ENCODE measurements at regions not wholly inside any gene's neighbourhood (a gene's known extent, or its start where the extent isn't known, plus 50 kb on each side); places are given as distances from the start of the nearest gene placed in this dataset.

GRCh38 chr3:13213490-13213889 is 140.3 kb upstream of the IQSEC1 start:
- WGBS (ENCODE audit: insufficient coverage) = 93% methylated on average over 3 of the region's 3 CpGs
- Histone ChIP-seq H3K9me3 (ENCODE audit: control insufficient read depth, insufficient read depth, low read length) (no peaks in the 10 kb centered on the region), H3K36me3 (ENCODE audit: control insufficient read depth, insufficient read depth, low read length) (peaks cover 2% of the 10 kb centered on the region)

GRCh38 chr3:13211605-13212210 is 138.5 kb upstream of the IQSEC1 start:
- no peak for DNase-seq (ENCODE audit: low read depth in 4 of 6, low spot score in 6 of 6)
- H3K4me3 ChIP-seq (ENCODE audit: low read depth, low read length) = no peak overlapping the region
- H3K9me3 ChIP-seq (ENCODE audit: control insufficient read depth, insufficient read depth, low read length) = no peaks in the 10 kb centered on the region
- WGBS (ENCODE audit: insufficient coverage) = 89% methylated on average over 16 of the region's 16 CpGs
- peaks cover 41% of the 10 kb centered on the region for H3K4me1 ChIP-seq (ENCODE audit: control insufficient read depth, insufficient read depth, low read length)
- no peak overlapping the region for H3K27ac ChIP-seq (ENCODE audit: low read depth, low read length)
- H3K27me3 ChIP-seq (ENCODE audit: control insufficient read depth, insufficient read depth, low read length) = no peaks in the 10 kb centered on the region
- H3K36me3 ChIP-seq (ENCODE audit: control insufficient read depth, insufficient read depth, low read length) = peaks cover 2% of the 10 kb centered on the region

More at GRCh38 chr3:13213490-13213889, 140.3 kb upstream of the IQSEC1 start:
- Histone ChIP-seq H3K27ac (ENCODE audit: low read depth, low read length) (no peak overlapping the region), H3K27me3 (ENCODE audit: control insufficient read depth, insufficient read depth, low read length) (no peaks in the 10 kb centered on the region), H3K4me3 (ENCODE audit: low read depth, low read length) (no peak overlapping the region), H3K4me1 (ENCODE audit: control insufficient read depth, insufficient read depth, low read length) (peaks cover 45% of the 10 kb centered on the region)
- DNase-seq (ENCODE audit: low read depth in 4 of 6, low spot score in 6 of 6) = no peak

- 67% methylated on average over 17 of the region's 22 CpGs for whole genome bisulfite sequencing (ENCODE audit: insufficient coverage)
- no peak overlapping the region for H3K4me3 ChIP-seq (ENCODE audit: low read depth, low read length)
- peaks cover 2% of the 10 kb centered on the region for H3K36me3 ChIP-seq (ENCODE audit: control insufficient read depth, insufficient read depth, low read length)
- no peaks in the 10 kb centered on the region for H3K9me3 ChIP-seq (ENCODE audit: control insufficient read depth, insufficient read depth, low read length)
- H3K27ac ChIP-seq (ENCODE audit: low read depth, low read length) = no peak overlapping the region
- H3K27me3 ChIP-seq (ENCODE audit: control insufficient read depth, insufficient read depth, low read length) = no peaks in the 10 kb centered on the region
- DNase-seq (ENCODE audit: low read depth in 4 of 6, low spot score in 6 of 6) = no peak
- H3K4me1 ChIP-seq (ENCODE audit: control insufficient read depth, insufficient read depth, low read length) = peaks cover 31% of the 10 kb centered on the region
Measured at GRCh38 chr3:13210221-13210975, 137.2 kb upstream of the IQSEC1 start.

GRCh38 chr3:13209634-13209997 is 136.4 kb upstream of the IQSEC1 start:
- Histone ChIP-seq H3K36me3 (ENCODE audit: control insufficient read depth, insufficient read depth, low read length) (peaks cover 2% of the 10 kb centered on the region), H3K4me1 (ENCODE audit: control insufficient read depth, insufficient read depth, low read length) (peaks cover 28% of the 10 kb centered on the region), H3K9me3 (ENCODE audit: control insufficient read depth, insufficient read depth, low read length) (no peaks in the 10 kb centered on the region), H3K27me3 (ENCODE audit: control insufficient read depth, insufficient read depth, low read length) (peaks cover 6% of the 10 kb centered on the region), H3K4me3 (ENCODE audit: low read depth, low read length) (no peak overlapping the region), H3K27ac (ENCODE audit: low read depth, low read length) (no peak overlapping the region)
- DNase-seq (ENCODE audit: low read depth in 4 of 6, low spot score in 6 of 6) = peak in 1 of 6 donors; percentile 59
- WGBS (ENCODE audit: insufficient coverage) = 54% methylated on average over 6 of the region's 6 CpGs

- 56% methylated on average over 14 of the region's 17 CpGs for WGBS (ENCODE audit: insufficient coverage)
- Histone ChIP-seq H3K36me3 (ENCODE audit: control insufficient read depth, insufficient read depth, low read length) (no peaks in the 10 kb centered on the region), H3K4me3 (ENCODE audit: low read depth, low read length) (no peak overlapping the region), H3K27ac (ENCODE audit: low read depth, low read length) (no peak overlapping the region), H3K27me3 (ENCODE audit: control insufficient read depth, insufficient read depth, low read length) (peaks cover 13% of the 10 kb centered on the region), H3K4me1 (ENCODE audit: control insufficient read depth, insufficient read depth, low read length) (peaks cover 29% of the 10 kb centered on the region), H3K9me3 (ENCODE audit: control insufficient read depth, insufficient read depth, low read length) (no peaks in the 10 kb centered on the region)
- peak in 1 of 6 donors; percentile 84 for DNase-seq (ENCODE audit: low read depth in 4 of 6, low spot score in 6 of 6)
Measured at GRCh38 chr3:13208706-13209633, 135.7 kb upstream of the IQSEC1 start.

DNA sequence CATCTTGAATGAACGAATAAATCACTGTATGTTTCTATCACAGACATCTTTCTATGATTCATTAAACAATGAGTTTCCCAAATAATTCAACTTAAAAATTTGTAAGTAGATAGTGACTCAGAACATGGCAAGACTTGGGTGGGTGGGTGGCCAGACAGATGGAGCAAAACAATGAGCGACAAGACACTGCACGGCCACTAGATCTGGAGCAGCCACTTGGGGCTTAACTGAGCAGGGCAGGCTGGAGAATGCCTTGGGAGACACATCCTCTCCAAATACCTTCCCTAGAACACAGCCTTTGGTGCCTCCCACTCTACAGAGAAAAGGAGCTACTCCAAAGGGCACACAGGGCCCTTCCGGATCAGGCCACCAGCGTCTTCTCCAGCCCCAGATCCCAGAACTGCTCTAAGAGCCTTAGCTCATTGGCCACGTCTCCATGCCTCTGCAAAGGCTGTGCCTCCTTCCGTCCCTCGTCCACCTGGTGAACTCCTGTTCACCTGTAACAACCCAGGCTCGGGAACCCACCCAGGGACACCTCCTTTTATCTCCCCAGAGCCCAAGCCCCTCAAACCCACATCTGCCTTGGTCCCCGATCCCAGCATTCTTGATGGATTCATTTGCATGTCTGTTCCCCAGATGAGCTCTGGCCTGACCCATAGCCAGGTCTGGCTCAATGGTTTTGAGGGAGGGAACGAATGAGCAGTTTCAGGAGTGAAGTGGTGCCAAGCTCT is 134.9 kb upstream of the IQSEC1 start:
- H3K9me3 ChIP-seq (ENCODE audit: control insufficient read depth, insufficient read depth, low read length) = no peaks in the 10 kb centered on the region
- no peaks in the 10 kb centered on the region for H3K36me3 ChIP-seq (ENCODE audit: control insufficient read depth, insufficient read depth, low read length)
- WGBS (ENCODE audit: insufficient coverage) = 85% methylated on average over 10 of the region's 11 CpGs
- H3K4me1 ChIP-seq (ENCODE audit: control insufficient read depth, insufficient read depth, low read length) = peaks cover 32% of the 10 kb centered on the region
- H3K4me3 ChIP-seq (ENCODE audit: low read depth, low read length) = no peak overlapping the region
- no peak for DNase-seq (ENCODE audit: low read depth in 4 of 6, low spot score in 6 of 6)
- H3K27ac ChIP-seq (ENCODE audit: low read depth, low read length) = no peak overlapping the region
- peaks cover 19% of the 10 kb centered on the region for H3K27me3 ChIP-seq (ENCODE audit: control insufficient read depth, insufficient read depth, low read length)

- Histone ChIP-seq H3K27me3 (ENCODE audit: control insufficient read depth, insufficient read depth, low read length) (peaks cover 20% of the 10 kb centered on the region), H3K27ac (ENCODE audit: low read depth, low read length) (no peak overlapping the region), H3K4me1 (ENCODE audit: control insufficient read depth, insufficient read depth, low read length) (peaks cover 32% of the 10 kb centered on the region), H3K36me3 (ENCODE audit: control insufficient read depth, insufficient read depth, low read length) (no peaks in the 10 kb centered on the region), H3K9me3 (ENCODE audit: control insufficient read depth, insufficient read depth, low read length) (no peaks in the 10 kb centered on the region), H3K4me3 (ENCODE audit: low read depth, low read length) (no peak overlapping the region)
- no peak for DNase-seq (ENCODE audit: low read depth in 4 of 6, low spot score in 6 of 6)
- 85% methylated on average over 9 of the region's 9 CpGs for WGBS (ENCODE audit: insufficient coverage)
Measured at GRCh38 chr3:13207578-13207922, 134.3 kb upstream of the IQSEC1 start.

DNA sequence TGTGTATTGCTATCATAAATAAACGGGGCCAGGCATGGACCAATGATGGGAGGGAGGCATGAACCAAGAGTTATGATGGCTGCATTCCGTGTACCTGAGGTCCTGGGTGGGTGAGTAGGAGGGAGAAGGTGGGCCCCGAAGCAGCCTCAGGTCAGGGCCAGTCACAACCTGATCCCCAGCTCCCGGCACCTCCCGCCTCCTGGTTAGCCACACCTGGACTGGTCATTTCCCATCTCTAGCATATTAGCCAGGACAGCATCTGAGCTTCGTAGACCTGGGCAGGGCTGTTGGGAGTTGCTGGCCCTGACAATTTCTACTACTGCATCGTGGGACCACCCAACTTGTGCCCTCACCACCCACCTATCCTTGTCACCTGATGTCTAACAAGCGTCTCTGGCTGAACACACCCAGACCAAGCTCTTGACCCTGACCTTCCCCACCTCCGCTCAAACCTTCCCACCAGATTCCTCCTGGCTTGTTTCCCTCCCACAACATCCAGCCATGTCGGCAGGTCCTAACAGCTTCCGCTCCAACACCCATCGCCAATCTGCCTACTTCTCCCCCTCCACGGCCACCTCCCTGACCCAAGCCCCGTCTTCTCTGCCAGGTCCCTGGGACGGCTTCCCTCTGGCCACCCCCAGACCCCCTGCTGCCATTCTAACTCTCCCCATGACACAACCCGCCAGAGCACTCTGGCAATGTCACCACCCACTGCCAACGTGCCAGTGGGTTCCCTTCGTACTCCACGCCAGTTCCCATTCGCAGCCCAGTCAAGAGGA is 133.8 kb upstream of the IQSEC1 start:
- no peak overlapping the region for H3K4me3 ChIP-seq (ENCODE audit: low read depth, low read length)
- no peaks in the 10 kb centered on the region for H3K36me3 ChIP-seq (ENCODE audit: control insufficient read depth, insufficient read depth, low read length)
- H3K4me1 ChIP-seq (ENCODE audit: control insufficient read depth, insufficient read depth, low read length) = peaks cover 32% of the 10 kb centered on the region
- H3K27me3 ChIP-seq (ENCODE audit: control insufficient read depth, insufficient read depth, low read length) = peaks cover 20% of the 10 kb centered on the region
- H3K27ac ChIP-seq (ENCODE audit: low read depth, low read length) = no peak overlapping the region
- no peaks in the 10 kb centered on the region for H3K9me3 ChIP-seq (ENCODE audit: control insufficient read depth, insufficient read depth, low read length)
- 83% methylated on average over 19 of the region's 20 CpGs for WGBS (ENCODE audit: insufficient coverage)
- DNase-seq (ENCODE audit: low read depth in 4 of 6, low spot score in 6 of 6) = no peak

Data from spinal cord (tissue), 9 donors.